HG03439 (cell line): ENCODE measurements at regions not wholly inside any gene's neighbourhood (a gene's known extent, or its start where the extent isn't known, plus 50 kb on each side); places are given as distances from the start of the nearest gene placed in this dataset.
"Not testable (repeated sequence)": the region's sequence is repeated elsewhere in the genome, so short reads cannot be mapped to it uniquely, and the experiment has no call there.

Experiments used
- ATAC-seq: cut with Tn5 transposase; IDR thresholded peaks from one replicate; pipeline ENCODE4 v1.9.1; 2021; ENCODE audit warnings: mild to moderate bottlenecking, moderate library complexity; ENCODE audit not compliant: unreplicated experiment

GRCh38 chr5:57774439-57774838, 291.8 kb upstream of the ACTBL2 start:
- ATAC-seq, result no peak

GRCh38 chr5:57772512-57772911, 289.9 kb upstream of the ACTBL2 start:
- no peak for ATAC-seq

GRCh38 chr5:57770039-57770438, 287.4 kb upstream of the ACTBL2 start:
- ATAC-seq, result no peak

GRCh38 chr5:57768745-57769144, 286.1 kb upstream of the ACTBL2 start:
- no peak for ATAC-seq

- ATAC-seq, result no peak
These were observed 282.0 kb upstream of the ACTBL2 start for GRCh38 chr5:57764479-57765089.

GRCh38 chr5:57761513-57761912, 278.9 kb upstream of the ACTBL2 start:
- ATAC-seq, result no peak

GRCh38 chr5:57754616-57755015, 272.0 kb upstream of the ACTBL2 start:
- no peak for ATAC-seq

- no peak for ATAC-seq
These were observed 270.8 kb upstream of the ACTBL2 start for GRCh38 chr5:57753446-57753845.

- ATAC-seq, result no peak
These were observed 269.1 kb upstream of the ACTBL2 start for GRCh38 chr5:57751710-57752109.

GRCh38 chr5:57750891-57751290, 268.3 kb upstream of the ACTBL2 start:
- ATAC-seq, result no peak

GRCh38 chr5:57750282-57750681, 267.7 kb upstream of the ACTBL2 start:
- ATAC-seq, result no peak

GRCh38 chr5:57749396-57749795, 266.8 kb upstream of the ACTBL2 start:
- ATAC-seq, result no peak

- ATAC-seq, result no peak
These were observed 263.4 kb upstream of the ACTBL2 start for GRCh38 chr5:57745700-57746651.

- no peak for ATAC-seq
These were observed 262.4 kb upstream of the ACTBL2 start for GRCh38 chr5:57745029-57745428.

GRCh38 chr5:57741336-57741735, 258.7 kb upstream of the ACTBL2 start:
- ATAC-seq, result no peak

- ATAC-seq, result no peak
These were observed 256.2 kb upstream of the ACTBL2 start for GRCh38 chr5:57738787-57739186.

- no peak for ATAC-seq
These were observed 255.7 kb upstream of the ACTBL2 start for GRCh38 chr5:57738301-57738700.

- no peak for ATAC-seq
These were observed 254.1 kb upstream of the ACTBL2 start for GRCh38 chr5:57736716-57737115.

GRCh38 chr5:57735279-57736153, 252.9 kb upstream of the ACTBL2 start:
- ATAC-seq, result not testable (repeated sequence)

- ATAC-seq, result no peak
These were observed 251.7 kb upstream of the ACTBL2 start for GRCh38 chr5:57734296-57734695.

GRCh38 chr5:57727591-57727990, 245.0 kb upstream of the ACTBL2 start:
- no peak for ATAC-seq
